ENCODE measurements at regions not wholly inside any gene's neighbourhood (a gene's known extent, or its start where the extent isn't known, plus 50 kb on each side); places are given as distances from the start of the nearest gene placed in this dataset.

DNA sequence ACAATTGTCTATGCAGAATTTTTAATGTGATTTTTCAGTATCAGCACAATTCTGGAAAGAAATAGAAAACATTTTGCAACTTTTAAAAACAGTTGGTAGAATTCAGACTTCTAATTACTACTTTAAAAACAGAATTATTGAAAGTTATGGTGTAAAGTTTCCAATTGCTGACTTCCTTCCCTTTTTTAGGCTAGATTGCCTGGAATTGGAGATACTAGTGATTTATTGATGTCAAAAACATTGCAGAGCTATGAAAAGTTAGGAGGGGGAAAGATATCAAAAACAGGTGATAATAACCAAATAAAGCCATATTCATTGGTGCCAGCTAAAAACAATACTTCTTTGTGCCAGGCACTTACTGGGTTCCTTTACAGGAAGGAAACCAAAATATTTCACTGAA, 485.5 kb downstream of the TMEM135 start:
- no peaks in the 10 kb centered on the region for H4K20me1 ChIP-seq (ENCODE audit: insufficient read depth)
- no peaks in the 10 kb centered on the region; the same call in none of the 2 replicates for H3K27me3 ChIP-seq (ENCODE audit: insufficient read depth, low read length)
- no peaks in the 10 kb centered on the region for H3K36me3 ChIP-seq (ENCODE audit: control insufficient read depth in 1 of 2, insufficient read depth in 2 of 2, low read length in 2 of 2)
- no peaks in the 10 kb centered on the region for H3K9me2 ChIP-seq (ENCODE audit: insufficient read depth)
- ATAC-seq (no peak), DNase-seq (ENCODE audit: low read depth, low spot score) (no peak)
- ChIA-PET CTCF (no interaction called here), POLR2A (no interaction called here), RAD21 (ENCODE audit: low non-redundant PET in 1 of 2, low total read pairs in 2 of 2, uncharacterized antibody in 2 of 2, unreplicated experiment in 2 of 2) (no interaction called here)
- TF ChIP-seq, protein P1, sequence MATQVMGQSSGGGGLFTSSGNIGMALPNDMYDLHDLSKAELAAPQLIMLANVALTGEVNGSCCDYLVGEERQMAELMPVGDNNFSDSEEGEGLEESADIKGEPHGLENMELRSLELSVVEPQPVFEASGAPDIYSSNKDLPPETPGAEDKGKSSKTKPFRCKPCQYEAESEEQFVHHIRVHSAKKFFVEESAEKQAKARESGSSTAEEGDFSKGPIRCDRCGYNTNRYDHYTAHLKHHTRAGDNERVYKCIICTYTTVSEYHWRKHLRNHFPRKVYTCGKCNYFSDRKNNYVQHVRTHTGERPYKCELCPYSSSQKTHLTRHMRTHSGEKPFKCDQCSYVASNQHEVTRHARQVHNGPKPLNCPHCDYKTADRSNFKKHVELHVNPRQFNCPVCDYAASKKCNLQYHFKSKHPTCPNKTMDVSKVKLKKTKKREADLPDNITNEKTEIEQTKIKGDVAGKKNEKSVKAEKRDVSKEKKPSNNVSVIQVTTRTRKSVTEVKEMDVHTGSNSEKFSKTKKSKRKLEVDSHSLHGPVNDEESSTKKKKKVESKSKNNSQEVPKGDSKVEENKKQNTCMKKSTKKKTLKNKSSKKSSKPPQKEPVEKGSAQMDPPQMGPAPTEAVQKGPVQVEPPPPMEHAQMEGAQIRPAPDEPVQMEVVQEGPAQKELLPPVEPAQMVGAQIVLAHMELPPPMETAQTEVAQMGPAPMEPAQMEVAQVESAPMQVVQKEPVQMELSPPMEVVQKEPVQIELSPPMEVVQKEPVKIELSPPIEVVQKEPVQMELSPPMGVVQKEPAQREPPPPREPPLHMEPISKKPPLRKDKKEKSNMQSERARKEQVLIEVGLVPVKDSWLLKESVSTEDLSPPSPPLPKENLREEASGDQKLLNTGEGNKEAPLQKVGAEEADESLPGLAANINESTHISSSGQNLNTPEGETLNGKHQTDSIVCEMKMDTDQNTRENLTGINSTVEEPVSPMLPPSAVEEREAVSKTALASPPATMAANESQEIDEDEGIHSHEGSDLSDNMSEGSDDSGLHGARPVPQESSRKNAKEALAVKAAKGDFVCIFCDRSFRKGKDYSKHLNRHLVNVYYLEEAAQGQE (IDR thresholded peaks at IDR 0.05; ENCODE audit: low read depth): no peak
- TF ChIP-seq, protein P2, sequence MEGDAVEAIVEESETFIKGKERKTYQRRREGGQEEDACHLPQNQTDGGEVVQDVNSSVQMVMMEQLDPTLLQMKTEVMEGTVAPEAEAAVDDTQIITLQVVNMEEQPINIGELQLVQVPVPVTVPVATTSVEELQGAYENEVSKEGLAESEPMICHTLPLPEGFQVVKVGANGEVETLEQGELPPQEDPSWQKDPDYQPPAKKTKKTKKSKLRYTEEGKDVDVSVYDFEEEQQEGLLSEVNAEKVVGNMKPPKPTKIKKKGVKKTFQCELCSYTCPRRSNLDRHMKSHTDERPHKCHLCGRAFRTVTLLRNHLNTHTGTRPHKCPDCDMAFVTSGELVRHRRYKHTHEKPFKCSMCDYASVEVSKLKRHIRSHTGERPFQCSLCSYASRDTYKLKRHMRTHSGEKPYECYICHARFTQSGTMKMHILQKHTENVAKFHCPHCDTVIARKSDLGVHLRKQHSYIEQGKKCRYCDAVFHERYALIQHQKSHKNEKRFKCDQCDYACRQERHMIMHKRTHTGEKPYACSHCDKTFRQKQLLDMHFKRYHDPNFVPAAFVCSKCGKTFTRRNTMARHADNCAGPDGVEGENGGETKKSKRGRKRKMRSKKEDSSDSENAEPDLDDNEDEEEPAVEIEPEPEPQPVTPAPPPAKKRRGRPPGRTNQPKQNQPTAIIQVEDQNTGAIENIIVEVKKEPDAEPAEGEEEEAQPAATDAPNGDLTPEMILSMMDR (IDR thresholded peaks at IDR 0.05 in 2 of 3, conservative IDR thresholded peaks at IDR 0.05 in 1 of 3; ENCODE audit: borderline replicate concordance in 1 of 3, insufficient read depth in 1 of 3, low read depth in 2 of 3, low read length in 2 of 3): no peak
- TF ChIP-seq JUND (IDR thresholded peaks at IDR 0.05): no peak
- no peak for TF ChIP-seq POLR2AphosphoS5 (IDR thresholded peaks at IDR 0.05; ENCODE audit: low read depth, low read length)
- no peak for TF ChIP-seq SIN3A (IDR thresholded peaks at IDR 0.05; ENCODE audit: low read depth)
- no peak for TF ChIP-seq EGR1 (IDR thresholded peaks at IDR 0.05; ENCODE audit: low read depth)
- no peak for TF ChIP-seq ZFX (IDR thresholded peaks at IDR 0.05)
- TF ChIP-seq EZH2 (IDR thresholded peaks at IDR 0.05): no peak
- TF ChIP-seq CEBPB (IDR thresholded peaks at IDR 0.05; ENCODE audit: low read depth): no peak
- TF ChIP-seq, protein P3, sequence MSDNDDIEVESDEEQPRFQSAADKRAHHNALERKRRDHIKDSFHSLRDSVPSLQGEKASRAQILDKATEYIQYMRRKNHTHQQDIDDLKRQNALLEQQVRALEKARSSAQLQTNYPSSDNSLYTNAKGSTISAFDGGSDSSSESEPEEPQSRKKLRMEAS (IDR thresholded peaks at IDR 0.05): no peak
- no peak for TF ChIP-seq FOSL1 (IDR thresholded peaks at IDR 0.05; ENCODE audit: low read depth)
- no TSS peak for BruUV-seq (replicated peaks)
- H3K79me2 ChIP-seq (ENCODE audit: insufficient read depth, low read length): no peaks in the 10 kb centered on the region
- H3K27ac ChIP-seq (ENCODE audit: low read depth, low read length): no peak overlapping the region
- intact Hi-C loops (cut with micrococcal nuclease): no loop called here
- H3K9me3 ChIP-seq (ENCODE audit: control insufficient read depth in 1 of 2, insufficient read depth in 1 of 2, low read depth in 1 of 2, low read length in 2 of 2): no peaks in the 10 kb centered on the region
- H3K4me2 ChIP-seq (ENCODE audit: low read length): no peak overlapping the region
- H3K4me1 ChIP-seq (ENCODE audit: control insufficient read depth in 1 of 2, insufficient read depth in 2 of 2, low read length in 2 of 2): no peaks in the 10 kb centered on the region
- H2AFZ ChIP-seq (ENCODE audit: low read depth, low read length, poor library complexity, severe bottlenecking): no peak overlapping the region
- H3K9ac ChIP-seq (ENCODE audit: low read length): no peak overlapping the region
- H3K4me3 ChIP-seq (replicated peaks in 1 of 2; ENCODE audit: low read depth in 1 of 2, low read length in 2 of 2): no peak overlapping the region

All from HCT116 (cell line).